ENCODE measurements at regions not wholly inside any gene's neighbourhood (a gene's known extent, or its start where the extent isn't known, plus 50 kb on each side); places are given as distances from the start of the nearest gene placed in this dataset.

- TF ChIP-seq EZH2 (IDR thresholded peaks at IDR 0.05; ENCODE audit: borderline replicate concordance, low read length) = no peak
- no peak for TF ChIP-seq CTCF (IDR thresholded peaks at IDR 0.05; ENCODE audit: low read length)
These were observed 242.4 kb downstream of the BARHL2 start for GRCh38 chr1:90474731-90475130.
